DOHH2 (cell line): ENCODE measurements at regions not wholly inside any gene's neighbourhood (a gene's known extent, or its start where the extent isn't known, plus 50 kb on each side); places are given as distances from the start of the nearest gene placed in this dataset.

ENCODE experiments used
- EZH2phosphoT487 ChIP-seq: fragments of 200-600 bp; sonication (generic); IDR thresholded peaks from 2 replicates; pipeline ENCODE4 v1.6.1; 2017; ENCODE audit warnings: borderline replicate concordance, mild to moderate bottlenecking, antibody characterized with exemption, low read length, moderate library complexity, mixed read lengths
- TF ChIP-seq, protein P1 (sequence below): fragments of 200-600 bp; sonication (generic); IDR thresholded peaks from one replicate; pipeline ENCODE4 v1.5.1; 2014; ENCODE audit warnings: antibody characterized with exemption, mild to moderate bottlenecking, low read depth, low read length; ENCODE audit not compliant: poor library complexity, severe bottlenecking

DNA sequence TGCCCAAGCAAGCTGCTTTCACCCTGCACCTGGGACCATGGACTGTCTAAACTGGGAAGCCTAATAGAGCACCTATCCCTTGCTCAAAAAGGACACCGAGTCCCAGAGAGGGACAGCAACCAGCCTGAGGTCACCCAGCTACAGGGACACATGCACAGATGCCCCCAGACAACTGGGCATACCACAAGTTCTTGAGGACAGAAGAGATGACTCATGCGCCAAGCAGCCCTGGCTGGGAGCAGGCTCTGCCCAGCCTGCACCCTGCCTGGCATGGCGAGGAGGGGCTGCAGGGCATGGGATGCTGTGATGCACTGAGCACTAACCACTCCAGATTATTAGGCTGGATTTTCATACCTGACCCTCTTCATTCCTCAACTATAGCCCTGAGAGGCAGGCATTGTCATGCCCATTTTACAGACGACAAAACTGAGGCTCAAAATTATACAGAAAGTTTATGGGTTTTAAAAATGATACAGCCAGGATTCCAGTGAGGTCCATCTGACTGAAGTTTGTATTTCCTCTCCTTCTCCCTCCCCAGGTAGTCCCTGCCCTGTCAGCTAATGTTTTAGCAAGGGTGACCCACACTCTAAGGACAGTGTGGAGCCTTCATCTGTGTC lies 289.3 kb upstream of the ZMIZ1 start:
- TF ChIP-seq, protein P1, sequence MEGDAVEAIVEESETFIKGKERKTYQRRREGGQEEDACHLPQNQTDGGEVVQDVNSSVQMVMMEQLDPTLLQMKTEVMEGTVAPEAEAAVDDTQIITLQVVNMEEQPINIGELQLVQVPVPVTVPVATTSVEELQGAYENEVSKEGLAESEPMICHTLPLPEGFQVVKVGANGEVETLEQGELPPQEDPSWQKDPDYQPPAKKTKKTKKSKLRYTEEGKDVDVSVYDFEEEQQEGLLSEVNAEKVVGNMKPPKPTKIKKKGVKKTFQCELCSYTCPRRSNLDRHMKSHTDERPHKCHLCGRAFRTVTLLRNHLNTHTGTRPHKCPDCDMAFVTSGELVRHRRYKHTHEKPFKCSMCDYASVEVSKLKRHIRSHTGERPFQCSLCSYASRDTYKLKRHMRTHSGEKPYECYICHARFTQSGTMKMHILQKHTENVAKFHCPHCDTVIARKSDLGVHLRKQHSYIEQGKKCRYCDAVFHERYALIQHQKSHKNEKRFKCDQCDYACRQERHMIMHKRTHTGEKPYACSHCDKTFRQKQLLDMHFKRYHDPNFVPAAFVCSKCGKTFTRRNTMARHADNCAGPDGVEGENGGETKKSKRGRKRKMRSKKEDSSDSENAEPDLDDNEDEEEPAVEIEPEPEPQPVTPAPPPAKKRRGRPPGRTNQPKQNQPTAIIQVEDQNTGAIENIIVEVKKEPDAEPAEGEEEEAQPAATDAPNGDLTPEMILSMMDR = no peak
- no peak for TF ChIP-seq EZH2phosphoT487
